Ovary (tissue), 7 donors: ENCODE measurements at regions not wholly inside any gene's neighbourhood (a gene's known extent, or its start where the extent isn't known, plus 50 kb on each side); places are given as distances from the start of the nearest gene placed in this dataset.

Experiments
- DNase-seq, 5 donors: peaks; one replicate each; pipeline ENCODE4 v3.0.0-alpha.2; 2019 to 2020
- H3K27ac ChIP-seq, 2 donors: fragments of 200-600 bp; one replicate each; pipeline versions ENCODE4 v1.5.1 to v1.8.0; 2019 to 2022
- H3K27me3 ChIP-seq: fragments of 200-600 bp; one replicate; pipeline ENCODE4 v1.8.0; 2022
- H3K36me3 ChIP-seq: fragments of 200-600 bp; sonication (generic); one replicate; pipeline ENCODE4 v1.5.1; 2019
- H3K4me1 ChIP-seq: one replicate; pipeline ENCODE4 v1.8.1; 2013; ENCODE audit warnings: mild to moderate bottlenecking, moderate library complexity; ENCODE audit not compliant: insufficient read depth
- H3K4me3 ChIP-seq: fragments of 200-600 bp; sonication (generic); one replicate; pipeline ENCODE4 v1.5.1; 2017
- H3K9me3 ChIP-seq, 2 donors: fragments of 200-600 bp in 1 of 2; sonication (generic) in 1 of 2; one replicate each; pipeline versions ENCODE4 v1.5.1 to v1.8.1; 2013 to 2019; ENCODE audit warnings: mild to moderate bottlenecking in 1 of 2, moderate library complexity in 1 of 2
- CTCF ChIP-seq, 3 donors: fragments of 450-650 bp in 2 of 3; fragments of 200-600 bp in 1 of 3; IDR thresholded peaks; one replicate each; pipeline versions ENCODE4 v1.5.1 to v1.8.0; 2016 to 2022; ENCODE audit warnings: antibody characterized with exemption in 3 of 3, mild to moderate bottlenecking in 1 of 3
- EP300 ChIP-seq: sonication (generic); formaldehyde crosslinking; IDR thresholded peaks from one replicate; pipeline ENCODE4 v1.6.1; 2017; ENCODE audit warnings: antibody characterized with exemption
- POLR2A ChIP-seq: fragments of 450-650 bp; IDR thresholded peaks from one replicate; pipeline ENCODE4 v1.6.1; 2017; ENCODE audit warnings: antibody characterized with exemption, mild to moderate bottlenecking, moderate library complexity
- WGBS, 3 donors: extraction: QIAGEN DNeasy Blood & Tissue Kit in 1 of 3; methylation state at CpG; one replicate each; pipeline versions ENCODE4 v1.1.5 to v1.1.7; 2013 to 2017; 5-methylcytosine and 5-hydroxymethylcytosine counted together
- intact Hi-C, 4 donors: fragments of 100-400 bp; cut with DNase I; formaldehyde crosslinking; loops; one replicate each; pipeline versions ENCODE4 v1.11.0 to v1.15.1; 2022 to 2023
- donor health status: DM: no; HTN: no; CAD: no; lungs with moderate emphysema.
- donor health status: DM: no; HTN: no; CAD: no.
- donor health status: Bipolar disorder and iron deficiency.
- donor health status: DM: no; HTN: no; CAD: no.
- donor health status: DM: yes; HTN: yes; CAD: no.

DNA sequence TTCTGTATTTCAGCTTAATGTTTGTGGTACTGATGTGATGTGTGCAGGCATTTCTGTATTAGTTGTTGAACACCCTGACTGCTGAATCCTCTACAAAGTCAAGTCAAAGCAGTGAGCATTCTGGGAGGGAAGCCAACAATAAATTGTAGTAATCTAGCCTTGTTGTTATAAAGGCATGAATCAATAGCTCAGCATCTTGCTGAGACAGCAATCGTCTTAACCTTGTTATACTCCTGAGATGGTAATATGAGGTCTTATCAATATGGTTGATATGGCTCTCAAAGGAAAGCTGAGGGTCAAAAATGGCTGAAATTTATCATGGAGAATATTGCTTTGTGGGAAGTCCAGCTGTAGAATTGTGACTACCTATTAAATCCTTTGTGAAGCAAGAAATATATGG, 299.4 kb downstream of the DNAJB9 start:
- DNase-seq: no peak
- 6 to 18% (median 8%) methylated on average over 1 of the region's 1 CpG for WGBS, 3 donors
- Histone ChIP-seq H3K9me3 (no peaks in the 10 kb centered on the region), H3K4me3 (no peak overlapping the region), H3K36me3 (no peaks in the 10 kb centered on the region), H3K4me1 (no peaks in the 10 kb centered on the region), H3K27ac (no peak overlapping the region), H3K27me3 (no peaks in the 10 kb centered on the region)
- TF ChIP-seq CTCF (IDR thresholded peaks at IDR 0.05) (no peak), POLR2A (no peak), EP300 (no peak)
- intact Hi-C loops: no loop called here

- Histone ChIP-seq H3K27ac (no peak overlapping the region), H3K4me1 (no peaks in the 10 kb centered on the region), H3K4me3 (no peak overlapping the region), H3K27me3 (no peaks in the 10 kb centered on the region), H3K9me3 (no peaks in the 10 kb centered on the region), H3K36me3 (no peaks in the 10 kb centered on the region)
- intact Hi-C loops: no loop called here
- no peak for DNase-seq
- 66 to 70% (median 68%) methylated on average over 4 of the region's 4 CpGs for WGBS, 3 donors
- no peak for TF ChIP-seq POLR2A
- no peak for TF ChIP-seq EP300
- no peak for TF ChIP-seq CTCF (IDR thresholded peaks at IDR 0.05)
Measured at GRCh38 chr7:108875139-108875538, 305.5 kb downstream of the DNAJB9 start.

GRCh38 chr7:108890862-108891261, 321.2 kb downstream of the DNAJB9 start:
- no peak overlapping the region for H3K27ac ChIP-seq
- H3K9me3 ChIP-seq: no peaks in the 10 kb centered on the region
- no peaks in the 10 kb centered on the region for H3K4me1 ChIP-seq
- H3K27me3 ChIP-seq: no peaks in the 10 kb centered on the region
- no peak for DNase-seq
- intact Hi-C loops: no loop called here
- WGBS, 3 donors: 80 to 86% (median 81%) methylated on average over 2 of the region's 2 CpGs
- H3K36me3 ChIP-seq: no peaks in the 10 kb centered on the region
- TF ChIP-seq POLR2A: no peak
- no peak for TF ChIP-seq CTCF (IDR thresholded peaks at IDR 0.05)
- TF ChIP-seq EP300: no peak
- no peak overlapping the region for H3K4me3 ChIP-seq

GRCh38 chr7:108908456-108908855, 338.8 kb downstream of the DNAJB9 start:
- no peak for TF ChIP-seq CTCF (IDR thresholded peaks at IDR 0.05)
- TF ChIP-seq POLR2A: no peak
- TF ChIP-seq EP300: no peak
- Histone ChIP-seq H3K27ac (no peak overlapping the region), H3K36me3 (no peaks in the 10 kb centered on the region), H3K27me3 (no peaks in the 10 kb centered on the region), H3K4me1 (no peaks in the 10 kb centered on the region), H3K9me3 (no peaks in the 10 kb centered on the region), H3K4me3 (no peak overlapping the region)
- intact Hi-C loops: no loop called here
- DNase-seq: no peak
- WGBS, 3 donors: 63 to 88% (median 71%) methylated on average over 1 of the region's 1 CpG

GRCh38 chr7:108911016-108911415, 341.3 kb downstream of the DNAJB9 start:
- H3K27ac ChIP-seq: no peak overlapping the region
- no peaks in the 10 kb centered on the region for H3K4me1 ChIP-seq
- TF ChIP-seq CTCF (IDR thresholded peaks at IDR 0.05) (no peak), POLR2A (no peak), EP300 (no peak)
- no peaks in the 10 kb centered on the region for H3K9me3 ChIP-seq
- H3K4me3 ChIP-seq: no peak overlapping the region
- intact Hi-C loops: no loop called here
- WGBS, 3 donors: 89 to 97% (median 95%) methylated on average over 1 of the region's 1 CpG
- H3K36me3 ChIP-seq: no peaks in the 10 kb centered on the region
- DNase-seq: no peak
- H3K27me3 ChIP-seq: no peaks in the 10 kb centered on the region
